Suprapubic skin (tissue), 4 donors: ENCODE measurements at regions not wholly inside any gene's neighbourhood (a gene's known extent, or its start where the extent isn't known, plus 50 kb on each side); places are given as distances from the start of the nearest gene placed in this dataset.

Experiments used
- EP300 ChIP-seq: sonication (generic); formaldehyde crosslinking; IDR thresholded peaks from one replicate; pipeline ENCODE4 v1.6.1; 2017; ENCODE audit warnings: antibody characterized with exemption
- POLR2AphosphoS5 ChIP-seq, 3 donors: sonication (generic); formaldehyde crosslinking; IDR thresholded peaks; one replicate each; pipeline ENCODE4 v1.6.1; 2017; ENCODE audit warnings: antibody characterized with exemption in 3 of 3
- TF ChIP-seq, protein P1 (sequence below), 2 donors: fragments of 200-600 bp in 1 of 2; fragments of 450-650 bp in 1 of 2; sonication (generic) in 1 of 2; IDR thresholded peaks; one replicate each; pipeline ENCODE4 v1.5.1; 2016 to 2019; ENCODE audit warnings: antibody characterized with exemption in 2 of 2, mild to moderate bottlenecking in 1 of 2, moderate library complexity in 1 of 2

DNA sequence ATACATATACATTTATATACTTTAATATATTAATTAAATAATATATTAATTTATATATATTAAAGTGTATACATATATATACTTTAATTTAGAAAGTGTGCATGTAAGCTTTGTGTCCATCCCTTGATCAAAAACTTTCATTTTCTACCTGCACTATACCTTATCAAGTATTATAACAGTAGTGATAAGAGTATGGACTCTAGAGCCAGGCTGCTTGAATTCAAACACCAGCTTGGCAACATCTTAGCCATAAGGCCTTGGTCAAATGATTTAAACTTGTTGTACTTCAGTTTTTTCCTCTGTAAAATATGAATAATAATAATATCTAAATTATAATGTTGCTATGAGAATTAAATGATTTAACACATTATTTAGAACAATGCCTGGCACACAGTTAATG is 327.6 kb upstream of the NECTIN3 start:
- TF ChIP-seq, protein P1, sequence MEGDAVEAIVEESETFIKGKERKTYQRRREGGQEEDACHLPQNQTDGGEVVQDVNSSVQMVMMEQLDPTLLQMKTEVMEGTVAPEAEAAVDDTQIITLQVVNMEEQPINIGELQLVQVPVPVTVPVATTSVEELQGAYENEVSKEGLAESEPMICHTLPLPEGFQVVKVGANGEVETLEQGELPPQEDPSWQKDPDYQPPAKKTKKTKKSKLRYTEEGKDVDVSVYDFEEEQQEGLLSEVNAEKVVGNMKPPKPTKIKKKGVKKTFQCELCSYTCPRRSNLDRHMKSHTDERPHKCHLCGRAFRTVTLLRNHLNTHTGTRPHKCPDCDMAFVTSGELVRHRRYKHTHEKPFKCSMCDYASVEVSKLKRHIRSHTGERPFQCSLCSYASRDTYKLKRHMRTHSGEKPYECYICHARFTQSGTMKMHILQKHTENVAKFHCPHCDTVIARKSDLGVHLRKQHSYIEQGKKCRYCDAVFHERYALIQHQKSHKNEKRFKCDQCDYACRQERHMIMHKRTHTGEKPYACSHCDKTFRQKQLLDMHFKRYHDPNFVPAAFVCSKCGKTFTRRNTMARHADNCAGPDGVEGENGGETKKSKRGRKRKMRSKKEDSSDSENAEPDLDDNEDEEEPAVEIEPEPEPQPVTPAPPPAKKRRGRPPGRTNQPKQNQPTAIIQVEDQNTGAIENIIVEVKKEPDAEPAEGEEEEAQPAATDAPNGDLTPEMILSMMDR (IDR thresholded peaks at IDR 0.05), result no peak
- TF ChIP-seq POLR2AphosphoS5 (IDR thresholded peaks at IDR 0.05), result no peak
- no peak for TF ChIP-seq EP300
